GM12878 (cell line): ENCODE measurements at regions not wholly inside any gene's neighbourhood (a gene's known extent, or its start where the extent isn't known, plus 50 kb on each side); places are given as distances from the start of the nearest gene placed in this dataset.

ENCODE experiments used
- ATAC-seq: fragments of 200-7000 bp; cut with Tn5 transposase; 3 replicates; pipeline ENCODE4 v1.9.1; 2020; ENCODE audit warnings: mild to moderate bottlenecking, moderate library complexity
- BruUV-seq: library from RNA; stranded (reverse); fragments of 400-500 nt; replicated peaks from 2 replicates; lab custom pipeline; 2021; lab: Mats Ljungman, UMichigan
- CTCF ChIA-PET: fragments of 300-600 bp; sonication (Branson Sonifier 250); formaldehyde crosslinking; extraction: SDS; loops from one replicate; lab custom pipeline; 2021; ENCODE audit warnings: inconsistent platforms; lab: Yijun Ruan, JAX
- POLR2A ChIA-PET: fragments of 350-600 bp; formaldehyde crosslinking; extraction: SDS; loops from one replicate; lab custom pipeline; 2021; ENCODE audit warnings: inconsistent platforms; lab: Charles Lee
- RAD21 ChIA-PET: fragments of 300-600 bp; sonication (Branson Sonifier 250); formaldehyde crosslinking; loops from one replicate; lab custom pipeline; 2023; ENCODE audit warnings: antibody characterized with exemption; ENCODE audit not compliant: unreplicated experiment; lab: Charles Lee
- SMC1A ChIA-PET: fragments of 300-600 bp; sonication (Branson Sonifier 250); formaldehyde crosslinking; loops from one replicate; lab custom pipeline; 2023; ENCODE audit not compliant: unreplicated experiment, uncharacterized antibody; lab: Charles Lee
- DNase-seq: peaks from one replicate; pipeline ENCODE4 v3.0.0-alpha.2; 2011; ENCODE audit warnings: low read depth, low spot score
- FAIRE-seq: peaks from 3 replicates; lab custom pipeline; 2011; peaks lifted over from hg19 to GRCh38; lab: Jason Lieb, UNC
- H2AFZ ChIP-seq: 2 replicates; pipeline ENCODE4 v1.6.0; 2011; ENCODE audit warnings: low read depth, low read length, control low read depth; ENCODE audit not compliant: control insufficient read depth
- H3K27ac ChIP-seq: 2 replicates; pipeline ENCODE4 v1.5.1; 2011; ENCODE audit warnings: control low read depth; ENCODE audit not compliant: control insufficient read depth, insufficient read depth
- H3K27me3 ChIP-seq, 2 experiments: replicated peaks in 1 of 2; 2 replicates each; pipeline versions ENCODE4 v1.6.0 to v1.6.1; 2011; ENCODE audit warnings: low read length in 1 of 2; ENCODE audit not compliant: control insufficient read depth in 2 of 2, insufficient read depth in 2 of 2
- H3K36me3 ChIP-seq, 2 experiments: 2 replicates each; pipeline ENCODE4 v1.5.1; 2011; ENCODE audit warnings: low read length in 1 of 2; ENCODE audit not compliant: control insufficient read depth in 2 of 2, insufficient read depth in 2 of 2
- H3K4me1 ChIP-seq: 2 replicates; pipeline ENCODE4 v1.6.1; 2011; ENCODE audit warnings: mild to moderate bottlenecking, low read length, moderate library complexity, mixed read lengths; ENCODE audit not compliant: control insufficient read depth, insufficient read depth
- H3K4me2 ChIP-seq: 2 replicates; pipeline ENCODE4 v1.6.0; 2011; ENCODE audit warnings: control low read depth; ENCODE audit not compliant: control insufficient read depth, insufficient read depth
- H3K4me3 ChIP-seq: fragments of 200-600 bp; sonication (generic); 2 replicates; pipeline ENCODE4 v1.5.1; 2016
- H3K79me2 ChIP-seq: 2 replicates; pipeline ENCODE4 v1.6.0; 2011; ENCODE audit warnings: low read length; ENCODE audit not compliant: control insufficient read depth, insufficient read depth
- H3K9ac ChIP-seq: 2 replicates; pipeline ENCODE4 v1.8.0; 2011; ENCODE audit warnings: low read length, control low read depth, mixed read lengths; ENCODE audit not compliant: control insufficient read depth, insufficient read depth
- H3K9me3 ChIP-seq: replicated peaks from 3 replicates; pipeline ENCODE4 v1.5.1; 2011; ENCODE audit warnings: mild to moderate bottlenecking, low read length; ENCODE audit not compliant: control insufficient read depth, insufficient read depth
- H4K20me1 ChIP-seq: 2 replicates; pipeline ENCODE4 v1.6.0; 2011; ENCODE audit not compliant: control insufficient read depth, insufficient read depth
- BRCA1 ChIP-seq: IDR thresholded peaks from 2 replicates; pipeline ENCODE4 v1.6.1; 2011; ENCODE audit warnings: low read depth, low read length, improper control_type of control experiment
- HCFC1 ChIP-seq: fragments of 150-350 bp; IDR thresholded peaks from 2 replicates; pipeline ENCODE4 v1.6.1; 2014; ENCODE audit warnings: low read length
- MXI1 ChIP-seq: fragments of 150-350 bp; IDR thresholded peaks from 2 replicates; pipeline ENCODE4 v1.6.1; 2011; ENCODE audit warnings: low read depth, mild to moderate bottlenecking, inconsistent platforms, low read length, improper control_type of control experiment
- NFIC ChIP-seq: IDR thresholded peaks from 2 replicates; pipeline ENCODE4 v1.6.1; 2012; ENCODE audit warnings: low read depth, mild to moderate bottlenecking, inconsistent platforms, low read length, moderate library complexity
- NR2F1 ChIP-seq: fragments of 450-650 bp; conservative IDR thresholded peaks from 2 replicates; pipeline ENCODE4 v1.6.1; 2017; ENCODE audit warnings: mild to moderate bottlenecking
- POLR2AphosphoS2 ChIP-seq: IDR thresholded peaks from 2 replicates; pipeline ENCODE4 v1.6.1; 2011; ENCODE audit warnings: low read depth, mild to moderate bottlenecking, low read length, improper control_type of control experiment, moderate library complexity
- SMAD5 ChIP-seq: IDR thresholded peaks from 2 replicates; pipeline ENCODE4 v1.6.1; 2016; ENCODE audit warnings: antibody characterized with exemption, low read depth
- STAT1 ChIP-seq: fragments of 450-650 bp; conservative IDR thresholded peaks from 2 replicates; pipeline ENCODE4 v1.6.1; 2014; ENCODE audit warnings: antibody characterized with exemption, mild to moderate bottlenecking
- ZSCAN29 ChIP-seq: fragments of 450-650 bp; IDR thresholded peaks from 2 replicates; pipeline ENCODE4 v1.6.1; 2017; ENCODE audit warnings: mild to moderate bottlenecking, moderate library complexity
- WGBS: methylation state at CpG from one replicate; pipeline ENCODE4 v1.1.6; 2016; ENCODE audit warnings: low lambda C conversion rate; ENCODE audit not compliant: insufficient replicate concordance, insufficient coverage; ENCODE audit errors: missing lambda C conversion rate; 5-methylcytosine and 5-hydroxymethylcytosine counted together
- in situ Hi-C: fragments of 300-500 bp; cut with MboI; formaldehyde crosslinking; loops from 9 replicates; pipeline ENCODE4 v1.14.3; 2018; ENCODE audit warnings: mixed read lengths
- intact Hi-C: fragments of 100-400 bp; cut with micrococcal nuclease; formaldehyde crosslinking; loops from one replicate; pipeline ENCODE4 v1.14.2; 2022; ENCODE audit not compliant: unreplicated experiment
- TF ChIP-seq, protein P1 (sequence below): fragments of 450-650 bp; formaldehyde crosslinking; IDR thresholded peaks from 2 replicates; pipeline ENCODE4 v1.4.0; 2022; ENCODE audit warnings: mild to moderate bottlenecking, moderate library complexity
- TF ChIP-seq, protein P2 (sequence below): IDR thresholded peaks from 2 replicates; pipeline ENCODE4 v1.6.1; 2012; ENCODE audit warnings: low read depth, low read length, improper control_type of control experiment
- TF ChIP-seq, protein P3 (sequence below): IDR thresholded peaks from 2 replicates; pipeline ENCODE4 v1.6.1; 2011; ENCODE audit warnings: mild to moderate bottlenecking, low read depth, low read length, moderate library complexity; ENCODE audit not compliant: insufficient replicate concordance

DNA sequence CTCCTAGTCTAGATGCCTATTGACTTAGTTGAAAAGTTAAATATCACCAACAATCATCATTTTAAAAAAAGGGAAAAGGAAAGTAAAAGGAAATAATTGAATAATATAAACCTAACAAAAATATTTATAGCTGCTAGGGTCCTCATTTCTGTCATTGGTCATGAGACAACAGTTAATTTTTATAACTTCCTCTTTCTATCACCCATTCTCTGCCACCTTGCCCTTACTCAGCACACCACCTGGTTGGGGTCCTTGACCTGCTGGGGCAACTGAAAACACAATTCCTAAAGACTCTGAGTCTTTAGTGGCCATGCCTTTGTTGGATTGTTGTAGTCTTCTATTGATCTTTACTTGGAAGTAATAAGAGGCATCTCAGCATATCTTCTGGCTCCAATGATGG is 179.5 kb upstream of the MAST4 start (continued):
- TF ChIP-seq POLR2AphosphoS2 (no peak), STAT1 (no peak), NFIC (no peak)
- TF ChIP-seq, protein P1, sequence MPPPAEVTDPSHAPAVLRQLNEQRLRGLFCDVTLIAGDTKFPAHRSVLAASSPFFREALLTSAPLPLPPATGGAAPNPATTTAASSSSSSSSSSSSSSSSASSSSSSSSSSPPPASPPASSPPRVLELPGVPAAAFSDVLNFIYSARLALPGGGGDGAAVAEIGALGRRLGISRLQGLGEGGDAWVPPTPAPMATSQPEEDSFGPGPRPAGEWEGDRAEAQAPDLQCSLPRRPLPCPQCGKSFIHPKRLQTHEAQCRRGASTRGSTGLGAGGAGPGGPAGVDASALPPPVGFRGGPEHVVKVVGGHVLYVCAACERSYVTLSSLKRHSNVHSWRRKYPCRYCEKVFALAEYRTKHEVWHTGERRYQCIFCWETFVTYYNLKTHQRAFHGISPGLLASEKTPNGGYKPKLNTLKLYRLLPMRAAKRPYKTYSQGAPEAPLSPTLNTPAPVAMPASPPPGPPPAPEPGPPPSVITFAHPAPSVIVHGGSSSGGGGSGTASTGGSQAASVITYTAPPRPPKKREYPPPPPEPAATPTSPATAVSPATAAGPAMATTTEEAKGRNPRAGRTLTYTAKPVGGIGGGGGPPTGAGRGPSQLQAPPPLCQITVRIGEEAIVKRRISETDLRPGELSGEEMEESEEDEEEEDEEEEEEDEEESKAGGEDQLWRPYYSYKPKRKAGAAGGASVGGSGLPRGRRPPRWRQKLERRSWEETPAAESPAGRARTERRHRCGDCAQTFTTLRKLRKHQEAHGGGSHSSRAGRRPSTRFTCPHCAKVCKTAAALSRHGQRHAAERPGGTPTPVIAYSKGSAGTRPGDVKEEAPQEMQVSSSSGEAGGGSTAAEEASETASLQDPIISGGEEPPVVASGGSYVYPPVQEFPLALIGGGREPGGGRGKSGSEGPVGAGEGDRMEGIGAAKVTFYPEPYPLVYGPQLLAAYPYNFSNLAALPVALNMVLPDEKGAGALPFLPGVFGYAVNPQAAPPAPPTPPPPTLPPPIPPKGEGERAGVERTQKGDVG (CRISPR knock-in tag), result no peak

DNA sequence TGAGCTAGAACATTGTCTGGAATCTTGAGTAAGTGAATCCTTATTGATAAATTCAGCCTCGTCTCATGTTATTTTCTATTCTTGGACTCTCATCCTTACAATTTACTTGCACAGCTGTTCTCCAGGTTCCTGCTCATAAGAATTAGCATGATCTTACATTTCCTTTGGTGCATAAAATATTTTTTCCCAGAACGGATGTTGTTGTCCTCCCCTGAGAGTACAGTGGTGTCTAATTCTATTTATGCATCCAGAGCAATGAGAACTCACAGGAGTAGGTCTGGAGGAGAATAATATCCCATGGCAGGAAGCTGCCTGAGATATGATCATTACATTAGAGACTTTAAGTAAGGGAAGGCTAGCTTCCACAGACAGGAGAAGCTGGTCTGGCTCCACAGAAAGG is 178.4 kb upstream of the MAST4 start:
- Histone ChIP-seq H3K4me3 (no peak overlapping the region), H3K36me3 (no peaks in the 10 kb centered on the region), H3K27me3 (no peaks in the 10 kb centered on the region; a peak in 1 of 4 replicates), H3K4me2 (no peak overlapping the region), H2AFZ (no peak overlapping the region), H3K27ac (no peak overlapping the region), H3K9ac (no peak overlapping the region), H3K79me2 (no peaks in the 10 kb centered on the region), H4K20me1 (no peaks in the 10 kb centered on the region), H3K4me1 (no peaks in the 10 kb centered on the region), H3K9me3 (no peaks in the 10 kb centered on the region)
- DNase-seq (no peak), FAIRE-seq (no peak), ATAC-seq (no peak)
- ChIA-PET POLR2A (no interaction called here), CTCF (interaction anchor here (0.6 kb wide), 1 partner anchor 282 kb away, joined by 3 read pairs; no protein-coding TSS in a partner anchor), SMC1A (interaction anchor here (0.6 to 1.0 kb wide), 2 partner anchors 9 to 338 kb away, joined by 3 read pairs; no protein-coding TSS in a partner anchor), RAD21 (no interaction called here)
- no TSS peak for BruUV-seq
- intact Hi-C loops, result no loop called here
- TF ChIP-seq BRCA1, result no peak
- TF ChIP-seq, protein P2, sequence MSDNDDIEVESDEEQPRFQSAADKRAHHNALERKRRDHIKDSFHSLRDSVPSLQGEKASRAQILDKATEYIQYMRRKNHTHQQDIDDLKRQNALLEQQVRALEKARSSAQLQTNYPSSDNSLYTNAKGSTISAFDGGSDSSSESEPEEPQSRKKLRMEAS, result no peak
- TF ChIP-seq HCFC1, result no peak
- TF ChIP-seq, protein P1 (CRISPR knock-in tag), result no peak
- TF ChIP-seq, protein P3, sequence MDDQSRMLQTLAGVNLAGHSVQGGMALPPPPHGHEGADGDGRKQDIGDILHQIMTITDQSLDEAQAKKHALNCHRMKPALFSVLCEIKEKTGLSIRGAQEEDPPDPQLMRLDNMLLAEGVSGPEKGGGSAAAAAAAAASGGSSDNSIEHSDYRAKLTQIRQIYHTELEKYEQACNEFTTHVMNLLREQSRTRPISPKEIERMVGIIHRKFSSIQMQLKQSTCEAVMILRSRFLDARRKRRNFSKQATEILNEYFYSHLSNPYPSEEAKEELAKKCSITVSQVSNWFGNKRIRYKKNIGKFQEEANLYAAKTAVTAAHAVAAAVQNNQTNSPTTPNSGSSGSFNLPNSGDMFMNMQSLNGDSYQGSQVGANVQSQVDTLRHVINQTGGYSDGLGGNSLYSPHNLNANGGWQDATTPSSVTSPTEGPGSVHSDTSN, result no peak
- TF ChIP-seq NR2F1, result no peak
- no peak for TF ChIP-seq MXI1
- no peak for TF ChIP-seq SMAD5
- no peak for TF ChIP-seq ZSCAN29
- in situ Hi-C loops, result no loop called here
- 13% methylated on average over 2 of the region's 2 CpGs for WGBS
